HepG2 (cell line): ENCODE measurements at regions not wholly inside any gene's neighbourhood (a gene's known extent, or its start where the extent isn't known, plus 50 kb on each side); places are given as distances from the start of the nearest gene placed in this dataset.

Experiments
- ATAC-seq: fragments of 200-7000 bp; cut with Tn5 transposase; 3 replicates; pipeline ENCODE4 v1.9.1; 2020; ENCODE audit warnings: mild to moderate bottlenecking, moderate library complexity
- BruUV-seq: library from RNA; stranded (reverse); fragments of 400-500 nt; replicated peaks from 2 replicates; lab custom pipeline; 2021; lab: Mats Ljungman, UMichigan
- CTCF ChIA-PET: fragments of 300-600 bp; formaldehyde crosslinking; extraction: SDS; loops from one replicate; lab custom pipeline; 2021; ENCODE audit warnings: low total read pairs, inconsistent platforms, low intra/inter-chr PET ratio; lab: Yijun Ruan, JAX
- POLR2A ChIA-PET: fragments of 350-600 bp; sonication (Branson Sonifier 250); formaldehyde crosslinking; loops from one replicate; lab custom pipeline; 2020; ENCODE audit warnings: antibody characterized with exemption, inconsistent platforms; lab: Yijun Ruan, JAX
- DNase-seq: peaks from one replicate; pipeline ENCODE4 v3.0.0-alpha.2; 2015; ENCODE audit warnings: low spot score
- FAIRE-seq: peaks from 3 replicates; lab custom pipeline; 2011; peaks lifted over from hg19 to GRCh38; lab: Jason Lieb, UNC
- H2AFZ ChIP-seq: one replicate; pipeline ENCODE4 v1.6.1; 2011; ENCODE audit warnings: low read length, inconsistent platforms
- H3K27ac ChIP-seq: fragments of 300-600 bp; 3 replicates; pipeline ENCODE4 v1.8.0; 2011; ENCODE audit warnings: mixed run types, mild to moderate bottlenecking, mixed read lengths, low read length, inconsistent platforms; ENCODE audit not compliant: insufficient read depth; ENCODE audit errors: extremely low read length
- H3K27me3 ChIP-seq, 2 experiments: fragments of 200-600 bp in 1 of 2; 2 replicates in 1 of 2; 3 replicates in 1 of 2; pipeline versions ENCODE4 v1.6.0 to v1.8.0; 2011; ENCODE audit warnings: low read length in 2 of 2, mild to moderate bottlenecking in 2 of 2, moderate library complexity in 2 of 2, inconsistent platforms in 1 of 2; ENCODE audit not compliant: insufficient read depth in 2 of 2, control insufficient read depth in 1 of 2
- H3K36me3 ChIP-seq, 2 experiments: fragments of 200-600 bp in 1 of 2; replicated peaks in 1 of 2; 2 replicates in 1 of 2; 3 replicates in 1 of 2; pipeline versions ENCODE4 v1.5.1 to v1.8.0; 2011; ENCODE audit warnings: low read length in 2 of 2, inconsistent platforms in 1 of 2; ENCODE audit not compliant: insufficient read depth in 2 of 2, control insufficient read depth in 1 of 2
- H3K4me1 ChIP-seq: 2 replicates; pipeline ENCODE4 v1.5.1; 2012; ENCODE audit warnings: low read length, inconsistent platforms; ENCODE audit not compliant: insufficient read depth
- H3K4me2 ChIP-seq: 2 replicates; pipeline ENCODE4 v1.6.0; 2011; ENCODE audit warnings: low read depth, low read length, inconsistent platforms
- H3K4me3 ChIP-seq, 3 experiments: fragments of 200-600 bp in 1 of 3; sonication (generic), shearing (Covaris generic) in 1 of 3; replicated peaks in 1 of 3; 2 replicates each; pipeline ENCODE4 v1.5.1; 2011 to 2016; ENCODE audit warnings: low read length in 3 of 3, inconsistent platforms in 2 of 3, low read depth in 2 of 3, mild to moderate bottlenecking in 2 of 3, control low read depth in 1 of 3, mixed read lengths in 1 of 3; ENCODE audit not compliant: insufficient read depth in 1 of 3
- H3K79me2 ChIP-seq: one replicate; pipeline ENCODE4 v1.6.1; 2011; ENCODE audit warnings: low read length, inconsistent platforms; ENCODE audit not compliant: insufficient read depth
- H3K9ac ChIP-seq: 2 replicates; pipeline ENCODE4 v1.6.0; 2011; ENCODE audit warnings: mild to moderate bottlenecking, low read depth, low read length, inconsistent platforms; ENCODE audit not compliant: insufficient read depth
- H3K9me3 ChIP-seq: 2 replicates; pipeline ENCODE4 v1.5.1; 2012; ENCODE audit warnings: mild to moderate bottlenecking, low read length
- H4K20me1 ChIP-seq: 2 replicates; pipeline ENCODE4 v1.6.0; 2011; ENCODE audit warnings: inconsistent platforms, mild to moderate bottlenecking, low read length, moderate library complexity; ENCODE audit not compliant: insufficient read depth
- CHD2 ChIP-seq: IDR thresholded peaks from 2 replicates; pipeline ENCODE4 v1.6.1; 2011; ENCODE audit warnings: low read depth, low read length, improper control_type of control experiment
- NFYB ChIP-seq: sonication (generic); formaldehyde crosslinking; IDR thresholded peaks from 2 replicates; pipeline ENCODE4 v1.4.0; 2020; ENCODE audit warnings: missing genetic modification reagents
- TFDP1 ChIP-seq: IDR thresholded peaks from 2 replicates; pipeline ENCODE4 v1.6.1; 2016; ENCODE audit warnings: missing compliant biosample characterization, missing genetic modification reagents, borderline replicate concordance
- WGBS: methylation state at CpG from one replicate; pipeline ENCODE4 v1.1.6; 2017; ENCODE audit warnings: low lambda C conversion rate; 5-methylcytosine and 5-hydroxymethylcytosine counted together
- in situ Hi-C: cut with HindIII; loops from 2 replicates; pipeline ENCODE4 v1.10.0; 2017; ENCODE audit warnings: low pct_unique_long_range_greater_than_20kb; ENCODE audit not compliant: extremely low pct_ligation_motif_present
- intact Hi-C: fragments of 100-400 bp; cut with micrococcal nuclease; formaldehyde crosslinking; loops from one replicate; pipeline ENCODE4 v1.10.0; 2022; ENCODE audit not compliant: unreplicated experiment

- TF ChIP-seq NFYB (peak; percentile 19; the same call in 1 of the 2 replicates), TFDP1 (no peak), CHD2 (0 out of 2 replicates have a peak, but pooled peaks have one; percentile 32)
- H3K79me2 ChIP-seq = no peaks in the 10 kb centered on the region
- H3K4me1 ChIP-seq = no peaks in the 10 kb centered on the region
- H3K27ac ChIP-seq = no peak overlapping the region
- no peak overlapping the region for H2AFZ ChIP-seq
- peak overlapping the region in 1 of 3 experiments; percentile 33; a peak in 2 of 6 replicates for H3K4me3 ChIP-seq
- in situ Hi-C loops (no loop called here), intact Hi-C loops (no loop called here)
- ChIA-PET CTCF (no interaction called here), POLR2A (no interaction called here)
- TSS peak; percentile 56 for BruUV-seq
- no peaks in the 10 kb centered on the region for H4K20me1 ChIP-seq
- FAIRE-seq (no peak), DNase-seq (peak; percentile 6), ATAC-seq (no peak)
- H3K9ac ChIP-seq = no peak overlapping the region
- H3K36me3 ChIP-seq = no peaks in the 10 kb centered on the region
- H3K9me3 ChIP-seq = no peaks in the 10 kb centered on the region
- WGBS = 55% methylated on average over 24 of the region's 26 CpGs
- no peak overlapping the region for H3K4me2 ChIP-seq
- H3K27me3 ChIP-seq = peaks cover 0 to 2% of the 10 kb centered on the region in 2 experiments; a peak in 1 of 5 replicates
Observed at GRCh38 chr21:45593162-45594022, 50.1 kb upstream of the PCBP3 start.
